Common myeloid progenitor, CD34-positive (primary cell): ENCODE measurements at regions not wholly inside any gene's neighbourhood (a gene's known extent, or its start where the extent isn't known, plus 50 kb on each side); places are given as distances from the start of the nearest gene placed in this dataset.

Source experiments
- CTCF ChIA-PET: fragments of 350-600 bp; sonication (Branson Sonifier 250); formaldehyde crosslinking; loops from one replicate; lab custom pipeline; 2021; ENCODE audit warnings: antibody characterized with exemption; lab: Charles Lee
- POLR2A ChIA-PET: fragments of 350-600 bp; sonication (Branson Sonifier 250); formaldehyde crosslinking; loops from one replicate; lab custom pipeline; 2021; ENCODE audit warnings: antibody characterized with exemption; lab: Charles Lee
- DNase-seq, 3 donors: peaks; one replicate each; pipeline versions ENCODE4 v3.0.0 to v3.0.0-alpha.2; 2013
- H3K27ac ChIP-seq, 2 experiments: 1 replicate in 1 of 2; 2 replicates in 1 of 2; pipeline ENCODE4 v1.7.0; 2013; ENCODE audit warnings: inconsistent platforms in 2 of 2, low read length in 2 of 2, mild to moderate bottlenecking in 2 of 2, low read depth in 1 of 2, moderate library complexity in 1 of 2; ENCODE audit not compliant: severe bottlenecking in 2 of 2, insufficient read depth in 1 of 2, poor library complexity in 1 of 2
- H3K27me3 ChIP-seq, 5 experiments: replicated peaks in 2 of 5; 1 replicate in 3 of 5; 2 replicates in 2 of 5; pipeline versions ENCODE4 v1.6.1 to v1.7.0; 2013; ENCODE audit warnings: low read length in 4 of 5, mild to moderate bottlenecking in 2 of 5, moderate library complexity in 2 of 5, inconsistent platforms in 1 of 5; ENCODE audit not compliant: insufficient read depth in 5 of 5, control insufficient read depth in 4 of 5
- H3K36me3 ChIP-seq, 4 experiments: 1 replicate in 2 of 4; 2 replicates in 2 of 4; pipeline versions ENCODE4 v1.6.1 to v1.7.0; 2013; ENCODE audit warnings: low read length in 3 of 4, control low read depth in 1 of 4, mild to moderate bottlenecking in 1 of 4; ENCODE audit not compliant: control insufficient read depth in 4 of 4, insufficient read depth in 4 of 4
- H3K4me1 ChIP-seq, 4 experiments: 1 replicate in 3 of 4; 2 replicates in 1 of 4; pipeline versions ENCODE4 v1.6.1 to v1.7.1; 2013; ENCODE audit warnings: low read length in 3 of 4, mild to moderate bottlenecking in 3 of 4, control low read depth in 1 of 4, inconsistent platforms in 1 of 4, moderate library complexity in 1 of 4; ENCODE audit not compliant: control insufficient read depth in 4 of 4, insufficient read depth in 4 of 4; ENCODE audit errors: control extremely low read depth in 1 of 4
- H3K4me3 ChIP-seq, 7 experiments: 1 replicate in 4 of 7; 2 replicates in 3 of 7; pipeline versions ENCODE4 v1.5.1 to v1.7.0; 2013; ENCODE audit warnings: mild to moderate bottlenecking in 7 of 7, low read length in 6 of 7, moderate library complexity in 6 of 7, inconsistent platforms in 2 of 7, low read depth in 2 of 7, control low read depth in 1 of 7; ENCODE audit not compliant: insufficient read depth in 4 of 7, control insufficient read depth in 1 of 7; ENCODE audit errors: extremely low read depth in 1 of 7
- H3K9me3 ChIP-seq, 5 experiments: 1 replicate in 4 of 5; 2 replicates in 1 of 5; pipeline versions ENCODE4 v1.6.1 to v1.7.1; 2013; ENCODE audit warnings: low read length in 4 of 5, mild to moderate bottlenecking in 2 of 5, inconsistent platforms in 1 of 5, low read depth in 1 of 5, moderate library complexity in 1 of 5; ENCODE audit not compliant: control insufficient read depth in 4 of 5, insufficient read depth in 2 of 5; ENCODE audit errors: control extremely low read depth in 1 of 5
- WGBS: methylation state at CpG from one replicate; pipeline ENCODE4 v1.1.5; 2013; ENCODE audit not compliant: insufficient coverage; 5-methylcytosine and 5-hydroxymethylcytosine counted together

GRCh38 chr22:47329727-47330650 lies 567.5 kb downstream of the TBC1D22A start:
- Histone ChIP-seq H3K9me3 (peaks cover 0 to 2% (median 0%) of the 10 kb centered on the region in 5 experiments), H3K27me3 (peaks cover 0 to 3% (median 0%) of the 10 kb centered on the region in 5 experiments), H3K4me1 (no peaks in the 10 kb centered on the region), H3K4me3 (no peak overlapping the region), H3K27ac (no peak overlapping the region), H3K36me3 (no peaks in the 10 kb centered on the region)
- DNase-seq, result no peak
- CTCF ChIA-PET, result no interaction called here
- POLR2A ChIA-PET, result no interaction called here
- WGBS, result 89% methylated on average over 16 of the region's 18 CpGs

DNA sequence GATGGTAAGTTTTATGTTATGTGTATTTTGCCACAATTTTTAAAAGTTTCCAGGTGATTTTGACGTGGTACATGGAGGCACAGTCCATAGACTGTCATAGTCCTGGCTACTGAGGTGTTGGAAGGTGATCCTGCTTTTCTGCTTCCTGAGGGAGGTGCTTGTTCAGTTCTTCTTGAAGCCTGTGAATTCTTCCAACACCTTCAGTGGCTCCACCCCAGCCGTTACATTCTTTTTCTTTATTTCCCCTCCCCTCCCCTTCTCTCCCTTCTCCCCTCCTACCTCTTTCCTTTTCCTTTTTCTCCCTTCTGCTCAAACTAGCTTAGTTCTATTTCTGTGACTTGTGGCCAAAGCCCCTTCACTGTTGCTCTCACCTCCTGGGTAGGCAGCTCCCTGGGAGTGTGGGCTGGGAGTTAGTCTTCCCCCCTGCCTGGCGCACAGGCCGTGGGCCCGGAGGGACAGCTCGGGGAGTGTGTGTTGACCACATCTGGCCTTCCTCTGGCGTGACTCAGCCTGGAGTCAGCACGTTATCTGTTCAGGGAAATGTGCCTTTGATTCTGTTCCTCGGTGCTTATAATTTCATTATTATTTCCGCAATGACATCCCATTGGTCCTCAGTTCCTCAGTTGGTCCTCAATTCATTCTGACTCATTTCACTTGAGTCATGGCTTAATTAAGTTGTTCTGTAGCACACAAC lies 566.2 kb downstream of the TBC1D22A start:
- Histone ChIP-seq H3K4me1 (no peaks in the 10 kb centered on the region), H3K36me3 (no peaks in the 10 kb centered on the region), H3K9me3 (peaks cover 0 to 2% (median 0%) of the 10 kb centered on the region in 5 experiments), H3K27ac (no peak overlapping the region), H3K4me3 (no peak overlapping the region), H3K27me3 (peaks cover 0 to 3% (median 0%) of the 10 kb centered on the region in 5 experiments)
- CTCF ChIA-PET, result no interaction called here
- DNase-seq, result no peak
- POLR2A ChIA-PET, result no interaction called here
- 81% methylated on average over 9 of the region's 10 CpGs for WGBS

- 96% methylated on average over 6 of the region's 6 CpGs for WGBS
- no peak overlapping the region for H3K27ac ChIP-seq
- H3K27me3 ChIP-seq, result peaks cover 0 to 3% (median 0%) of the 10 kb centered on the region in 5 experiments
- ChIA-PET CTCF (no interaction called here), POLR2A (no interaction called here)
- DNase-seq, result no peak
- H3K36me3 ChIP-seq, result no peaks in the 10 kb centered on the region
- no peaks in the 10 kb centered on the region for H3K4me1 ChIP-seq
- H3K4me3 ChIP-seq, result no peak overlapping the region
- H3K9me3 ChIP-seq, result peaks cover 0 to 4% (median 0%) of the 10 kb centered on the region in 5 experiments
Observed at GRCh38 chr22:47327241-47327640, 564.8 kb downstream of the TBC1D22A start.

DNA sequence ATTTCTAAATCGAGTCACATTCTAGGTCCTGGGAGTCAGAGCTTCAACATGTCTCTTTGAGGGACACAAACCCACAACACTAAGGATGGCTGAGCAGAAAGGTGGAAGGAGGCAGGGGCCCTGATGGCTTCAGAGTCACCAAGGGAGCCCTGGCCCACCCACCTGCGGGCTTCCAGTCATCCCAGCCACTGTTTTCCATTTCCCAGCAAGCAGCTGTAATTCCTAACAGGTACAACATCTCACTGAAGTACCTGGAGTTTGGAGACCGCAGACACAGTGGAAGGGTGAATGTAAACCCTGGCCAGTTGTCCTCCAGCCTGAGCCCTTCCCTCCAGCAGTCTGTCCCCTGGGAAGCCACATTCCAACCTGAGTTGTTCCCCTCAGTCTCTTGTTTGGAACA lies 562.8 kb downstream of the TBC1D22A start:
- Histone ChIP-seq H3K36me3 (no peaks in the 10 kb centered on the region), H3K9me3 (peaks cover 0 to 14% (median 4%) of the 10 kb centered on the region in 5 experiments), H3K4me3 (no peak overlapping the region), H3K27ac (no peak overlapping the region), H3K4me1 (no peaks in the 10 kb centered on the region), H3K27me3 (peaks cover 0 to 3% (median 0%) of the 10 kb centered on the region in 5 experiments)
- 94% methylated on average over 3 of the region's 3 CpGs for WGBS
- ChIA-PET POLR2A (no interaction called here), CTCF (no interaction called here)
- DNase-seq, result no peak

- 85% methylated on average over 9 of the region's 10 CpGs for WGBS
- Histone ChIP-seq H3K27me3 (peaks cover 0 to 3% (median 0%) of the 10 kb centered on the region in 5 experiments), H3K27ac (no peak overlapping the region), H3K36me3 (no peaks in the 10 kb centered on the region), H3K9me3 (peaks cover 0 to 19% (median 4%) of the 10 kb centered on the region in 5 experiments), H3K4me1 (no peaks in the 10 kb centered on the region), H3K4me3 (no peak overlapping the region)
- CTCF ChIA-PET, result no interaction called here
- POLR2A ChIA-PET, result no interaction called here
- DNase-seq, result no peak
Observed at GRCh38 chr22:47324435-47324990, 562.1 kb downstream of the TBC1D22A start.

DNA sequence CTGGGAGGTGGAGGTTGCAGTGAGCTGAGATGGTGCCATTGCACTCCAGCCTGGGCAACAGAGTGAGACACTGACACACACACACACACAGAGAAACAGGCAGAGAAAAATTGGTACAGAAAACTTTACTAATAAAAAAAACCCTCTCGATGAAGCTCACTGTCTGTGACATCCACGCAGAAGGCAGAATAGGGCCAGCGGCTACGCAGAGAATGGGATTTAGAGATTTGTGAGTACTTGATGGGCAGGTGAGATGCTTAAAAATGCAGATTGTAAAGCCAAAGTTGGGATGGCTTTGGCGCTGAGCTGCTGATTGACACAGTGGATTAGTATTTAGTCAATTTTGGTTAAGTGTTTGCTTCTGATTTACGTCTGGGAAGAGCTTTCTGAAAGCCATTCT lies 561.1 kb downstream of the TBC1D22A start:
- no peaks in the 10 kb centered on the region for H3K36me3 ChIP-seq
- WGBS, result 93% methylated on average over 3 of the region's 6 CpGs
- H3K9me3 ChIP-seq, result peaks cover 0 to 19% (median 6%) of the 10 kb centered on the region in 5 experiments
- H3K4me1 ChIP-seq, result no peaks in the 10 kb centered on the region
- ChIA-PET CTCF (no interaction called here), POLR2A (no interaction called here)
- no peak overlapping the region for H3K4me3 ChIP-seq
- DNase-seq, result no peak
- H3K27ac ChIP-seq, result no peak overlapping the region
- no peaks in the 10 kb centered on the region for H3K27me3 ChIP-seq
